Activated CD8-positive, alpha-beta memory T cell treated with anti-CD3 and anti-CD28 coated beads, Interleukin-2, amount 50 U/mL, for 48 hours (primary cell): ENCODE measurements at regions not wholly inside any gene's neighbourhood (a gene's known extent, or its start where the extent isn't known, plus 50 kb on each side); places are given as distances from the start of the nearest gene placed in this dataset.
"Not testable (repeated sequence)": the region's sequence is repeated elsewhere in the genome, so short reads cannot be mapped to it uniquely, and the experiment has no call there.

Experiments used
- DNase-seq: peaks from one replicate; pipeline ENCODE4 v3.0.0-alpha.2; 2020

GRCh38 chr10:113473011-113473410 is 79.8 kb upstream of the HABP2 start:
- no peak for DNase-seq

DNA sequence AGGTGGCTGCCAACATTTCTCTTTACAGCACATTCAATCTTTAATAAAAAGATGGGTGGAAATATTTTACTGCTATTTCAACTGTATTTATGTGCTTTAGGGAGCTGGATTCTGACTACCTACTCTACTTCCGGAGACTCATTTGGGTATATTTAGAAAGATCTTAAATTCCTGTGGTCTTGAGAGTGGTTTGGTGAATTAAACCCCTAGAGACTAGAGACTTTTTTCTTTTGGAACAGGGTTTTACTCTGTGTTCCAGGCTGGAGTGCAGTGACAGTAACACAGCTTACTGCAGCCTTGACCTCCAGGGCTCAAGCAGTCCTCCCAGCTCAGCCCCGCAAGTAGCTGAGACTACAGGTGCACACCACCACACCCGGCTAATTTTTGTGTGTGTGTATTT is 79.0 kb upstream of the HABP2 start:
- no peak for DNase-seq

GRCh38 chr10:113474752-113475151 is 78.1 kb upstream of the HABP2 start:
- no peak for DNase-seq

DNA sequence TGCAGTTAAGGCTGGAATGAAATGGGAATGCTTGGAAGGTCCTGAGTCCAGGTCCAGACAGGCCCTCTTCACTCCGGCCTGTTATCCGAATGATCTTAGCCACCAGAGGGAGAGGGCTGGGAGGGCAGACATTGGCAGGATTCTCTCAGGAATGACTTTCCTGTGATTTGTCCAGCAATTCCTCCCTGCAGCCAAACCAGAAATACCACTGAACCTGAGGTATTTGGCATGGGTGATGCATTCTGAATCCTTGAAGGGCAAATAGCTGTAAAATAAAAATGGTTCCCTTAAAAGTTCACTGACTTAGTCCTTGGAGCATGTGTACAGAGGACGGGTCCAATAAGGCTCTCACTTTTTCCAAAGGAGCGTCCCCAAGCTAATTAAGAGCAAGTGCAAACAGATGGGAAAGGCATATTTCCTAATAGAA is 77.5 kb upstream of the HABP2 start:
- DNase-seq: no peak

- no peak for DNase-seq
Measured at GRCh38 chr10:113476191-113476590, 76.7 kb upstream of the HABP2 start.

DNA sequence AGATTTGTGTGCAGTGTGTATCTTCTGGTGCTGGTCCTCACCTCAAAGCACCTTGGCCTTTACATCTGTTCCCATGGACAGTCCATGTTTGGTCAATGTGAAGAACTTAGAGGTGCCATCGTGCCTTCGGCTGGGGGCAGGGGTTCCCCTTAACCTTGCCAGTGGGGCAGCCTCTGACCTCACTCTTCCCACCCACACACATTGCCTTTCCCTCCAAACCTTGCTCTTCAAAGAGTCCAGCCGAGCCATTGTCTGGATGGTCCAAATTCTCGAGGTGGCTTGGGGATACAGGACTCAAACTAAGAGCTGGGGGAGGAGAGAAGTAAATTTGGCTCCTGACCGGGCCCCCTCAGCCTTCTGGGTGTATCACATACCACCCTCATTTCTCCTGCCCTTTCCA is 76.2 kb upstream of the HABP2 start:
- no peak for DNase-seq

DNA sequence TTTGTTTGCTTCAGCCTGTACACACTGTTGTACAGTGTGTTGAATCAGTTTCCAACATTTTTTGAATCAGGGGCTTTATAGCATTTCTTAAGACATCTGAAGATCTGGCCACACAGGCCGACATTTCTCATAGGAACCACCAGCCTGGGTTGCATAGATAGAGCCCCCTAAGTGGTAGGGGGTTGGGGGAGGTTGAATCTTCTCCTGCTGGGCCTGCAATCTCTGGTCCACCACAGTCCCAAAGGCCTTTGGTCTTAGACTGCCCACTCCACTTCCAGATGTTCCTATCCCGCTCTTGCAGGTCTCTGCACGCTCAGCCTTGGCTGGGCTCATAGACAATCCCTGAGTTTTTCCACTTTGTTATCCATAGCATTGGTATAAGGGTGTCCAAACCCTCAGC is 75.4 kb upstream of the HABP2 start:
- no peak for DNase-seq

DNA sequence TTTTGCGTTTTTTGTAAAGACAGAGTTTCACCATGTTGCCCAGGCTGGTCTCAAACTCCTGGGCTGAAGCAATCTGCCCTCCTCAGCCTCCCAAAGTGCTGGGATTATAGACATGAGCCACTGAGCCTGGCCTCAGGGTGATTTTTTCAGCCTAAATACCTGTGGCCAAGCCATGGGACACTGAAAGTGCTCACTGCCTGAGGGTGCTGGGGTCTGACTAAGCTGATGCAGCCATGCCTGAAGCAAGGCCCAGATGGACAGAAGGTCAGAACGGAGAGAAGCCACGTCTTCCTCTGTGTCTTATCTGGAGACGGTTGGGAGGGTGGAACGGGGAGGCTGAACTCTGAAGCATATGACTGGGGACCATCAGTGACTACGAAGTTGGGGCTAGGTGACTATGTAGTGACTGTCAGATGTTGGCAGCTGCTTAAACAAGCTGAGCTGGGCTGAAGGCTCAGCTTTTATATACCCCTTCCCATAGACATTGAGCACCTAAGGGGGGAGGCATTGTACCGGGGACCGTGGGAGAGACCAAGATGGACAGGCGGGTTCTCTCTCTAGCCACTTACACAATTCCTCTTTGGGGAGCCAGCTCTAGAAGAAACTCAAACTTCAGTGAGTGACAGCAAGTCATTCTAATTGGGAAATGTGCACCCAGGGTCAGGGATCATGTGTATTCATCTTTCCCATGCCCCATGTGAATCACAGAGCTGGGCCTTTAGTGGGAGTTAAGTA is 73.3 kb upstream of the HABP2 start:
- DNase-seq: no peak

DNA sequence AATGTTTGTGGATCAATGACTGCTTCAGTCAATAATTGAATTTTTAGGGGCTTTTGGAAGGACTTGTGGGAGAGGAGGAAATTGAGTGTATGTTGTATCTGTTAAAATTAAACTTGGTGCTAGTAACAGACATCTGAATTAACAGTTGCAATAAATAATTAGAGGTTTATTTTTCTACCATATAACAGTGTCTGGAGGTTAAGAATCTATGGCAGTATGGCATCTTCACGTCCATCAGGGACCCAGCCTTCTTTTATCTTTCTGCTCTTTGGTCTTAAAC is 72.8 kb upstream of the HABP2 start:
- no peak for DNase-seq

GRCh38 chr10:113480851-113481502 is 71.9 kb upstream of the HABP2 start:
- no peak for DNase-seq

DNA sequence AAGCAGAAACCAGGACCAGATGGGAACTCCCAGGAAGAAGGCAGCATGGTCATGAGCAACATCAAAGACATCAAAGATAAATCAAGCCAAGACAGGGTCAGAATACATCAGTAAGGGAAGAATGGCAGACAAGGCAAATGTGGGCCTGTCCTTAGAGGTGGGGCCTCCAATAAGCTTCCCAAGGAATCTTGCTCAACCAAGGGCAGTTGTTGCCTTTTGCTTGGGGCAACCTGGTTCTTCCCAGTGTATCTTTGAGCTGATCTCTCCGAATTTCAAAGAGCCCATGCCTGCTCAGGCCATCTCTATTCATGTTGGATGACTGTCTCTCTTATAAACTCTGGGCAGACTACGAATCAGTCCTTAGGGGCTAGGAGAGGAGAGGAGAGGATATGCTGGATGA is 68.4 kb upstream of the HABP2 start:
- DNase-seq: no peak

- no peak for DNase-seq
Measured at GRCh38 chr10:113485736-113486135, 67.1 kb upstream of the HABP2 start.

GRCh38 chr10:113486531-113486930 is 66.3 kb upstream of the HABP2 start:
- no peak for DNase-seq

GRCh38 chr10:113487154-113487553 is 65.7 kb upstream of the HABP2 start:
- DNase-seq: no peak

GRCh38 chr10:113488186-113488585 is 64.7 kb upstream of the HABP2 start:
- no peak for DNase-seq

GRCh38 chr10:113489522-113489921 is 63.3 kb upstream of the HABP2 start:
- not testable (repeated sequence) for DNase-seq

DNA sequence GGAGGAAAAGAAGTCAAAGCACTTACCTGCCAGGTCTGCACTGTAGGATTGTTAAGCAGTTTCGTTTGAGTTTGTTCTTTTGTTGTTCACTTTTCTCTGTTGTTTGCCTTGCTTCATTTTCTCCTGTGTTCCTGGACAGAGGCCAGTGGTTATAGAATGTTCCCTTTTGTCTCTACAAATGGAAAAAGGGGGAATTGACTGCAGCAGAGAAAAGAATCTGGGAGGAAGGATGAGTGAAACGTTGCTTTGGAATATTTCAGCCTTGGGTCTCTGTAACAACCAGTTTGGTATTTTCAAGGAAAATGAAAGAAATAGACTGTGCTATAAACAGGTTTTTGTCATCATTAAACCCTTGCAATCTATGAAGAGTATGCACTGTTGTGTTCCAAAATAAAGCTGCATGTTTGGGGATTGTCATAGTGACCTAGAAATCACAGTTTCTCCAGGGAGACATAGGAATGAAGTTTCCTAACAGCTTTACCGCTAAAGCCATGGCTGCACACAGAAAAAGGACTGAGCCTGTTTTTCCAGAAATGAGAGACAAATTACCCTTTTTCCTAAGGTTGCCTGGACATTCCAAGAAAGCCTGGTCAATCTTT is 60.8 kb upstream of the HABP2 start:
- no peak for DNase-seq

DNA sequence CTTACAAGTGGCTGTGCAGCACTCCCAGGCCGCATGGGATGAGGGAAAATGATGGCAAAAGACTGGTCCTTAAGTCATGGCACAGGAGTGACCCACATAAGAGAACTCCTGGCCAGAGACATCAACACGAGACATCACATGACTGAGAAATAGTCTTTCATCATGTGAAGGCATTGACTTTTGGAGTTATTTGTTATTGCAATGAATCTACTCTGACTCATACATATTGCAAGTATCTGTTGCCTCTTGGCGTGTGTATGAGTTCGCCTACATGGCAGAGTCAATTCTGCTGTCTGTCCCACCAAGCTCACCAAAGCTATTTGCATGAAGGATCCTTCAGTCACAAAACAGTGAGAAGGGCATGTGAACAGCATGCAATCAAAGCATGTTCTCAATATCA is 59.7 kb upstream of the HABP2 start:
- DNase-seq: no peak

GRCh38 chr10:113493882-113494301 is 59.0 kb upstream of the HABP2 start:
- no peak for DNase-seq

DNA sequence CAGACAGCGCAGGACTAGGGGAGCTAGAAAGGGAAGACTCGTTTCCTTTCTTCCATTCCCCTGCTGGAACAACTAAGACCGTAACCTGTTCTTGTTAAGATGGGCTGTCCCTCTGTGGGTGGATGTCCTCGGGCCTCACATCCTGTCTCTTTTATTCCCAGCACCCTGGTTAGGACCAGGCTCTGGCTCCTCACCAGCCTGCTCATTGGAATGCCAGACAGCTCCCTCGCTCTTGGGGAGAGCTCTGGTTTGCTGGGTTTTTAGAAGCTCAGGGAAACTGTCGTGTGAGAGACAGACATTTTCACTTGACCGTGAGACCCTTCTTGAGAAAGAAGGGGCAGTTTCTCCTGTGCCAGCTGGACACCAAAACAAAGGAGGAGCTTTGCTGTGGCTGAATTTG is 58.1 kb upstream of the HABP2 start:
- no peak for DNase-seq

GRCh38 chr10:113495553-113495952 is 57.3 kb upstream of the HABP2 start:
- no peak for DNase-seq

DNA sequence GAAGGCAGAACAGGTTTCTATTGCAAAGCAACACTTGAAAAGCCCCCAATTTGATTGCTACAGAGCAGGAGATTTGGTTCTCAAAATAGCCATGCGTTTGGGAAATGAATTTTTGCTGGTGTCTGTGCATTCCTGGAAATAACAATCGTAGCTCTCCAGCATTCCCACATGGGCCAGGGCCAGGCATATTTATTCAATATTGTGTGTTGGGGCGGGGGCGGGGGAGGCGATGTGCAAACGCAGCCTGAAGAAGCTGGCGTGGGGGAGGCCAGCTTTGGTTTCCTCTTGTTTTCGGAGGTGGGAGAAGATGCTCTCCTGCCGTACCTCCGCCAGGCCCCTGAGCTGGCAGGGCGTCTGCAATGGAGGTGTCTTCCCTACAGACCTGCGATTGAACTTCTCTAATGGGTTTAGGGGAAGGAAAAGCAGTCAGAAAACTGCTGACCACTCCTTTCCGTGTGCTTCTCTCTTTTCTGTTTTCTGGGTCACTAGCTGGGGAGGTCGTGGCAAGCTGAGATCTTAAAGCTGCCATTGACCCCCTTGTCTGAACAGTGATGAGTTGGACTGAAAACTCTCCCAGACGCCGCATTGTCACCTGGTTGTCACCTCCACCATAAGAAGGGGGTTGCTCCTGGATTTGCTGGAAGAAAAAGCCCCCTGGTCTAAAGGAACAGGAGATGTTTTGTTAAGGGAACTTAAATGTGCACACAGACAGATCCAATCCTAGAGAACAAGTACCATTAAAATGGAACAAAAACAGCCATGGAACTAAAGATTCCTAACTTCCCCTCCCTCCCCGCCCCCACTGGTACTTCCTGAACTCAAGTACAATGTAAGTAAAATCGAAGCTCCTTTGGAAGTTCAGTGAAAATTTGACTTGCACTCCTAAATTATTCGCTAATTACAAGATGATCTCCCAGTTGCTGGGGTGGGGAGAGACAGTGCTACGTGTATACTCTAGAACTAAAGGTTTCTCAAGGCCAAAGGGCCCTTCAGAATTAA is 56.4 kb upstream of the HABP2 start:
- no peak for DNase-seq

- no peak for DNase-seq
Measured at GRCh38 chr10:113497198-113497597, 55.7 kb upstream of the HABP2 start.
